Kidney epithelial cell (primary cell): ENCODE measurements at regions not wholly inside any gene's neighbourhood (a gene's known extent, or its start where the extent isn't known, plus 50 kb on each side); places are given as distances from the start of the nearest gene placed in this dataset.

ENCODE experiments used
- DNase-seq: peaks from one replicate; pipeline ENCODE4 v3.0.0-alpha.2; 2010; ENCODE audit warnings: low read depth
- H3K27me3 ChIP-seq: 2 replicates; pipeline ENCODE4 v1.6.0; 2011; ENCODE audit warnings: low read length; ENCODE audit not compliant: control insufficient read depth, insufficient read depth
- H3K36me3 ChIP-seq: 2 replicates; pipeline ENCODE4 v1.5.1; 2011; ENCODE audit warnings: low read length; ENCODE audit not compliant: control insufficient read depth, insufficient read depth
- H3K4me3 ChIP-seq: 2 replicates; pipeline ENCODE4 v1.5.1; 2011; ENCODE audit warnings: low read depth, mild to moderate bottlenecking, control low read depth, low read length
- TF ChIP-seq, protein P1 (sequence below): IDR thresholded peaks from 2 replicates; pipeline ENCODE4 v1.5.1; 2011; ENCODE audit warnings: mild to moderate bottlenecking, moderate library complexity, low read length, control low read depth, inconsistent platforms; ENCODE audit not compliant: insufficient read depth, poor library complexity, severe bottlenecking

DNA sequence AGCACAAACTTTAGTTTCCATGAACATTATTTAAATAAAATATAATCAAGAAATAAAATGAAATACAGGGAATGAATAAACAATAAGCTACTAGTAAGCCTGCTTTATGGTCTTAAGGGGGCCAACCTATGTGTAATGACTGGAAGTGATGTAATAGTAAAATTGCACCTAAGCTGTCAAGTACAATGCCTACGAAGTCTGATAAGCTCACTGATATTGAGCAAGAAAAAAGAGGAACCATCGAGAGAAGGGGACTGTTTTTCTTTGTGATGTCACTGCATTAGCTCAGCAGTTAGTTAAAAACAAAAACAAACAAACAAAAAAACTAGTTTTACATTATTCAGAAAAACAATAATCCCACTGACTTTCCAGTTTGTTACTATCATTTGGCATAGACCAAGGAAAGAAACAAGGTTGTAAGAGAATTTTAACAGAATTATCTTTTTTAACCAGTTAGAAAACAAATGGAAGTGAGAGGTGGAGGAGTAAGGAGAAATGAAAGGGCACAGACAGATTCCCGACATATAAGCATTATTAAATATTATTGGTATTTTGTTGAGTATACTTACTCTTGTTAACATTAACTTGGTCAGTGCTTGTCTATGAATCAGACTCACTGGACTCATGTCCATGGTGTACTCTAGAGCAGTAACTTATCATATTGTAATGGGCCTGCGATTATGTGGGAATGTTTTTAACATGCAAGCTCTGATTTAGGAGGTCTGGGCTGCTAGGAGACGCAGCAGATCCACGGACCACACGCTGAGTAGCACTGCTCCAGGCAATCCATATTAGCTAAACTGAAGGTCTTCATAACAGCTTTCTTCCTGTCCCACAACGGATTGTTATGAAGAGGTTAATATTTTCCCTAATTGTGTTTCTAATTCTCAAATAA lies 99.6 kb upstream of the HMGCLL1 start:
- TF ChIP-seq, protein P1, sequence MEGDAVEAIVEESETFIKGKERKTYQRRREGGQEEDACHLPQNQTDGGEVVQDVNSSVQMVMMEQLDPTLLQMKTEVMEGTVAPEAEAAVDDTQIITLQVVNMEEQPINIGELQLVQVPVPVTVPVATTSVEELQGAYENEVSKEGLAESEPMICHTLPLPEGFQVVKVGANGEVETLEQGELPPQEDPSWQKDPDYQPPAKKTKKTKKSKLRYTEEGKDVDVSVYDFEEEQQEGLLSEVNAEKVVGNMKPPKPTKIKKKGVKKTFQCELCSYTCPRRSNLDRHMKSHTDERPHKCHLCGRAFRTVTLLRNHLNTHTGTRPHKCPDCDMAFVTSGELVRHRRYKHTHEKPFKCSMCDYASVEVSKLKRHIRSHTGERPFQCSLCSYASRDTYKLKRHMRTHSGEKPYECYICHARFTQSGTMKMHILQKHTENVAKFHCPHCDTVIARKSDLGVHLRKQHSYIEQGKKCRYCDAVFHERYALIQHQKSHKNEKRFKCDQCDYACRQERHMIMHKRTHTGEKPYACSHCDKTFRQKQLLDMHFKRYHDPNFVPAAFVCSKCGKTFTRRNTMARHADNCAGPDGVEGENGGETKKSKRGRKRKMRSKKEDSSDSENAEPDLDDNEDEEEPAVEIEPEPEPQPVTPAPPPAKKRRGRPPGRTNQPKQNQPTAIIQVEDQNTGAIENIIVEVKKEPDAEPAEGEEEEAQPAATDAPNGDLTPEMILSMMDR, result no peak
- DNase-seq, result no peak

DNA sequence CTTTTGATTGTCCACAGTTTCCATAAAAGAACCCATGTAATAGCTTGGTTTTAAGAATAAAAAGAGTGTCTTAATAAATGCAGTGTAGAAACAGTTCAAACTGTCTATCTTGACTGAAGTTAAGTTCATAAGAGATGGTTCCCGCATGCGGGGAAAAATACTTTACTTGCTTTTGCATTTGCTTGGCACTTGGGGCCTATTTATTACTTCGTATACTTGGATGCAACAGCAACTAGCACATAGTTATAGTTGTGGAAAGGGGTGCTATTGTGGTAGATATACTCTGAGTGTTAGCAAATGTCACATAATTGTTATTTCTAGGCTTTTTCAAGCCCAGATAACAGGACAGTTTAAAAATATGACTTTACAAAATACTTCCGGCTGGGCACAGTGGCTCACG lies 97.7 kb upstream of the HMGCLL1 start:
- TF ChIP-seq, protein P1, result no peak
- no peak overlapping the region for H3K4me3 ChIP-seq
- no peak for DNase-seq
- no peaks in the 10 kb centered on the region for H3K36me3 ChIP-seq
- no peaks in the 10 kb centered on the region for H3K27me3 ChIP-seq

More for the DNA sequence above, 99.6 kb upstream of the HMGCLL1 start:
- no peaks in the 10 kb centered on the region for H3K27me3 ChIP-seq
- no peak overlapping the region for H3K4me3 ChIP-seq
- H3K36me3 ChIP-seq, result no peaks in the 10 kb centered on the region

DNA sequence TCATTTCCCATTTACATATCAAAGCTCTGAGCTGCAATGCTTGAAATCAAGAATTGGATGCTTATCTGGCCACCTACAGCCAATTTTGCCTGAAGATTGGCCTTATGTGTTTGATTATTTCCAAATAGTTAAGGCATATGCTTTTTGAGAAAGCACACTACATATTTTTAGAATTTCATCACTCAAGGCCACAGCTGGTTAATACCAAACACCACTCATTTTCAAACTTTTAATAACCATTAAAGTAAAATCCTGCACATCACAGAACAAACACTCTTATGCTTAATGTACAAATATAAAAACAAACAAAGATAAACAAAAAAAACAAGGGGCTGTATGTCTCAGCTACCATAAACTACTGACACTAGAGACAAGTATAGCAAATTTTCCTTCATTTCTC lies 96.9 kb upstream of the HMGCLL1 start:
- DNase-seq, result no peak
- TF ChIP-seq, protein P1, result no peak
- Histone ChIP-seq H3K36me3 (no peaks in the 10 kb centered on the region), H3K27me3 (no peaks in the 10 kb centered on the region), H3K4me3 (no peak overlapping the region)

DNA sequence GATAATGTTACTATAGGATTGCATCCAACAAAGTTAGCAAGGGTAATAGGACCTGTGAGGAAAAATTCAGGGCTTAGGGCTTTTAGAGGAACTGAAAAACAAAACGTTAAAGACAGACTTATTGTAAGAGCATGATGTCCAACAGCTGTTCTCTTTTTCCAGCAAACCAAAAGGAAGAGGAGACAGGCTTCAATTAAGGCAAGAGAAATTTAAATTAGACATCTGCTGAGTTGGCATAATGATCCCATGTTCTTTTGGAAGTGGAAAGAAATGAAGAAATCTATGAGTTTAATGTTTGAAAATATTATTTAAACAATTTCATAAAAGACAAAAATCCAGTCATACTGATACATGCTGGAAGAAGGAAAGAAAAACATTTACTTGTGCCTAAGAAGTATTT lies 95.7 kb upstream of the HMGCLL1 start:
- no peaks in the 10 kb centered on the region for H3K27me3 ChIP-seq
- H3K36me3 ChIP-seq, result no peaks in the 10 kb centered on the region
- DNase-seq, result no peak
- TF ChIP-seq, protein P1, result no peak
- H3K4me3 ChIP-seq, result no peak overlapping the region

DNA sequence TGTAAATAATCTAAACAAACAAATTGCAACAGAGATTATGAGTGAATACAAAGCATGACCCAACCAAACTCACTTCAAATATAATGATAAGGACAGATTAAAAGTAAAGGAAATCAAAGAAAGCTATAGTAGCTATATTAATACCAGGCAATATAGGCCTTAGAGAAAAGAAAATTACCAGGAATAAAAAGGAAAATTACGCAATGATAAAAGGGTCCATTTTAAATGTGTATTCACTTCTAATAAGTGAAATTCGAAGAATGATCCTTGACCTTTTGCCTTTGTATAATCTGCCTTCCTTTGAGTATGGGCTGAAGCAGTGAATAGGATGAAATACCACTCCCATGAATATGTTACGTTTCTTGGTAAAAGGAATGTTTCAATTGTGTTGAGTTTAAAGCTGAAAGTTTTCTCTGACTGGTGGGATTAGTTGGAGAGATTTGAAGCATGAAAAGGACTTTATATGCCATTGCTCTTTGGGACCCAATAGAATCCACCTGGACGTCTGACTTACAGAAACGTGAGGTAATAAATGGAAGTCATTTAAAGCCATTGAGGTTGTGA lies 91.9 kb upstream of the HMGCLL1 start:
- no peak for DNase-seq
- H3K27me3 ChIP-seq, result no peaks in the 10 kb centered on the region
- TF ChIP-seq, protein P1, result no peak

DNA sequence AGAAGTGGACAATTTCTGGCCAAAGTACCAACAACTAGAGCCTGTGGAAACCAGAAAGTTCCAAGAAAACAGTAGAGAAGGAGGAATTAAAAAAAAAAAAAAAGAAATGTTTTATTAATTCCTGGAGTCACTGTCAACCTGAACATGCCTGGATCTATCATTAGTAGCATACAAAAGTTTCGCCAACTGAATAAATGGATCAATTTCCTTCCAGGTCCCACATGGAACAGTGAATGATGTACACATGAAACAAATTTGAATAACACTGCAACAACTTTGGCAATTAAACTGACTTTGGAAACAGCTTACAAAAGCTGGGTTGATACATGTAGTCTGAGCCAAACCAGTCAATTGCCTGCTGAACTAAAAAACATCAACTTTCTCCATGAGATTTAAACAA lies 90.0 kb upstream of the HMGCLL1 start:
- H3K36me3 ChIP-seq, result no peaks in the 10 kb centered on the region
- no peaks in the 10 kb centered on the region for H3K27me3 ChIP-seq
- H3K4me3 ChIP-seq, result no peak overlapping the region
- TF ChIP-seq, protein P1, result no peak
- DNase-seq, result no peak

More for the DNA sequence above, 91.9 kb upstream of the HMGCLL1 start:
- Histone ChIP-seq H3K4me3 (no peak overlapping the region), H3K36me3 (no peaks in the 10 kb centered on the region)
